Germinal center (tissue), 1 donor: ENCODE measurements at regions not wholly inside any gene's neighbourhood (a gene's known extent, or its start where the extent isn't known, plus 50 kb on each side); places are given as distances from the start of the nearest gene placed in this dataset.

ENCODE experiments used
- DNase-seq: peaks from one replicate; pipeline ENCODE4 v3.0.0; 2012; ENCODE audit warnings: mixed read lengths, low spot score

GRCh38 chr4:31059753-31060522 is 339.8 kb downstream of the PCDH7 start:
- DNase-seq: no peak

- DNase-seq: no peak
These were observed 344.9 kb downstream of the PCDH7 start for GRCh38 chr4:31065086-31065485.

- DNase-seq: no peak
These were observed 348.3 kb downstream of the PCDH7 start for GRCh38 chr4:31068257-31069075.

- no peak for DNase-seq
These were observed 349.0 kb downstream of the PCDH7 start for GRCh38 chr4:31069151-31069550.

- DNase-seq: no peak
These were observed 351.6 kb downstream of the PCDH7 start for GRCh38 chr4:31071508-31072486.

GRCh38 chr4:31075969-31076368 is 355.8 kb downstream of the PCDH7 start:
- DNase-seq: no peak

- no peak for DNase-seq
These were observed 358.5 kb downstream of the PCDH7 start for GRCh38 chr4:31078661-31079060.

- no peak for DNase-seq
These were observed 360.7 kb downstream of the PCDH7 start for GRCh38 chr4:31080887-31081286.

GRCh38 chr4:31081366-31081765 is 361.2 kb downstream of the PCDH7 start:
- no peak for DNase-seq

- DNase-seq: no peak
These were observed 363.3 kb downstream of the PCDH7 start for GRCh38 chr4:31083456-31083855.

GRCh38 chr4:31084806-31085416 is 364.7 kb downstream of the PCDH7 start:
- DNase-seq: no peak

- DNase-seq: no peak
These were observed 365.5 kb downstream of the PCDH7 start for GRCh38 chr4:31085689-31086088.

GRCh38 chr4:31086756-31087330 is 366.7 kb downstream of the PCDH7 start:
- no peak for DNase-seq

- DNase-seq: no peak
These were observed 368.5 kb downstream of the PCDH7 start for GRCh38 chr4:31088600-31089230.

- DNase-seq: no peak
These were observed 369.6 kb downstream of the PCDH7 start for GRCh38 chr4:31089815-31090214.

- DNase-seq: no peak
These were observed 374.3 kb downstream of the PCDH7 start for GRCh38 chr4:31094474-31094873.

GRCh38 chr4:31097999-31098398 is 377.8 kb downstream of the PCDH7 start:
- no peak for DNase-seq

- no peak for DNase-seq
These were observed 380.4 kb downstream of the PCDH7 start for GRCh38 chr4:31100536-31100935.

GRCh38 chr4:31104043-31104442 is 383.9 kb downstream of the PCDH7 start:
- DNase-seq: no peak

- DNase-seq: no peak
These were observed 384.4 kb downstream of the PCDH7 start for GRCh38 chr4:31104577-31104976.

GRCh38 chr4:31106419-31106818 is 386.2 kb downstream of the PCDH7 start:
- DNase-seq: no peak
